NT2/D1 (cell line): ENCODE measurements at regions not wholly inside any gene's neighbourhood (a gene's known extent, or its start where the extent isn't known, plus 50 kb on each side); places are given as distances from the start of the nearest gene placed in this dataset.

ENCODE experiments used
- DNase-seq: peaks from one replicate; pipeline ENCODE4 v3.0.0-alpha.2; 2011; ENCODE audit warnings: low read depth, low spot score
- H3K27me3 ChIP-seq: 2 replicates; pipeline ENCODE4 v1.6.0; 2011; ENCODE audit warnings: mild to moderate bottlenecking; ENCODE audit not compliant: insufficient read length, insufficient read depth
- H3K36me3 ChIP-seq: 2 replicates; pipeline ENCODE4 v1.6.1; 2011; ENCODE audit warnings: mild to moderate bottlenecking, low read length, mixed read lengths; ENCODE audit not compliant: insufficient read depth, insufficient read length
- H3K4me1 ChIP-seq: 2 replicates; pipeline ENCODE4 v1.5.1; 2011; ENCODE audit not compliant: insufficient read depth, insufficient read length
- H3K4me3 ChIP-seq: 2 replicates; pipeline ENCODE4 v1.5.1; 2011; ENCODE audit warnings: low read depth; ENCODE audit not compliant: insufficient read length
- H3K9ac ChIP-seq: 2 replicates; pipeline ENCODE4 v1.6.0; 2011; ENCODE audit warnings: low read depth; ENCODE audit not compliant: insufficient read length
- H3K9me3 ChIP-seq: 2 replicates; pipeline ENCODE4 v1.5.1; 2011; ENCODE audit warnings: mild to moderate bottlenecking, low read length; ENCODE audit not compliant: insufficient read depth
- SUZ12 ChIP-seq: IDR thresholded peaks from 2 replicates; pipeline ENCODE4 v1.6.1; 2011; ENCODE audit not compliant: insufficient read length, insufficient read depth; ENCODE audit errors: extremely low read depth
- YY1 ChIP-seq: IDR thresholded peaks from 2 replicates; pipeline ENCODE4 v1.6.1; 2011; ENCODE audit not compliant: insufficient read length, insufficient read depth
- ZNF274 ChIP-seq: IDR thresholded peaks from 2 replicates; pipeline ENCODE4 v1.6.1; 2011; ENCODE audit warnings: mild to moderate bottlenecking, low read depth, low read length

GRCh38 chr9:88697764-88698432, 162.9 kb downstream of the NXNL2 start:
- no peak for TF ChIP-seq YY1
- no peak for TF ChIP-seq SUZ12
- no peak for TF ChIP-seq ZNF274

GRCh38 chr9:88702985-88703384, 168.0 kb downstream of the NXNL2 start:
- Histone ChIP-seq H3K27me3 (no peaks in the 10 kb centered on the region), H3K4me3 (no peak overlapping the region), H3K9me3 (no peaks in the 10 kb centered on the region), H3K9ac (no peak overlapping the region), H3K4me1 (peaks cover 5% of the 10 kb centered on the region), H3K36me3 (no peaks in the 10 kb centered on the region)
- no peak for TF ChIP-seq SUZ12
- no peak for TF ChIP-seq YY1
- TF ChIP-seq ZNF274, result no peak
- DNase-seq, result no peak

More at GRCh38 chr9:88697764-88698432, 162.9 kb downstream of the NXNL2 start:
- H3K4me3 ChIP-seq, result no peak overlapping the region
- H3K9ac ChIP-seq, result no peak overlapping the region
- H3K9me3 ChIP-seq, result no peaks in the 10 kb centered on the region
- no peaks in the 10 kb centered on the region for H3K4me1 ChIP-seq
- DNase-seq, result no peak
- no peaks in the 10 kb centered on the region for H3K36me3 ChIP-seq
- H3K27me3 ChIP-seq, result no peaks in the 10 kb centered on the region

- H3K36me3 ChIP-seq, result no peaks in the 10 kb centered on the region
- DNase-seq, result no peak
- no peak overlapping the region for H3K4me3 ChIP-seq
- TF ChIP-seq ZNF274 (no peak), SUZ12 (no peak), YY1 (no peak)
- H3K27me3 ChIP-seq, result no peaks in the 10 kb centered on the region
- no peak overlapping the region for H3K9ac ChIP-seq
- peaks cover 5% of the 10 kb centered on the region for H3K4me1 ChIP-seq
- H3K9me3 ChIP-seq, result 0 out of 2 replicates have a peak, but pooled peaks cover 4% of the 10 kb centered on the region
Measured at GRCh38 chr9:88706193-88707113, 171.5 kb downstream of the NXNL2 start.

- H3K4me3 ChIP-seq, result no peak overlapping the region
- peaks cover 5% of the 10 kb centered on the region for H3K4me1 ChIP-seq
- no peak for DNase-seq
- H3K36me3 ChIP-seq, result no peaks in the 10 kb centered on the region
- peaks cover 7% of the 10 kb centered on the region for H3K9me3 ChIP-seq
- no peak for TF ChIP-seq SUZ12
- TF ChIP-seq YY1, result no peak
- TF ChIP-seq ZNF274, result no peak
- no peaks in the 10 kb centered on the region for H3K27me3 ChIP-seq
- H3K9ac ChIP-seq, result no peak overlapping the region
Measured at GRCh38 chr9:88710449-88710848, 175.5 kb downstream of the NXNL2 start.

GRCh38 chr9:88711719-88712118, 176.7 kb downstream of the NXNL2 start:
- no peak for DNase-seq
- Histone ChIP-seq H3K36me3 (no peaks in the 10 kb centered on the region), H3K4me3 (no peak overlapping the region), H3K27me3 (no peaks in the 10 kb centered on the region), H3K9me3 (peaks cover 11% of the 10 kb centered on the region), H3K4me1 (peaks cover 1% of the 10 kb centered on the region), H3K9ac (no peak overlapping the region)
- no peak for TF ChIP-seq SUZ12
- TF ChIP-seq ZNF274, result no peak
- no peak for TF ChIP-seq YY1

- Histone ChIP-seq H3K4me3 (no peak overlapping the region), H3K9ac (no peak overlapping the region), H3K9me3 (peaks cover 11% of the 10 kb centered on the region), H3K36me3 (no peaks in the 10 kb centered on the region), H3K4me1 (no peaks in the 10 kb centered on the region), H3K27me3 (no peaks in the 10 kb centered on the region)
- DNase-seq, result no peak
- TF ChIP-seq SUZ12, result no peak
- no peak for TF ChIP-seq YY1
- TF ChIP-seq ZNF274, result no peak
Measured at GRCh38 chr9:88712484-88712883, 177.5 kb downstream of the NXNL2 start.

GRCh38 chr9:88713010-88713409, 178.0 kb downstream of the NXNL2 start:
- H3K27me3 ChIP-seq, result no peaks in the 10 kb centered on the region
- no peaks in the 10 kb centered on the region for H3K36me3 ChIP-seq
- peaks cover 11% of the 10 kb centered on the region for H3K9me3 ChIP-seq
- H3K9ac ChIP-seq, result no peak overlapping the region
- H3K4me3 ChIP-seq, result no peak overlapping the region
- TF ChIP-seq YY1 (no peak), SUZ12 (no peak), ZNF274 (no peak)
- H3K4me1 ChIP-seq, result no peaks in the 10 kb centered on the region
- DNase-seq, result no peak
